H1 (cell line): ENCODE measurements at regions not wholly inside any gene's neighbourhood (a gene's known extent, or its start where the extent isn't known, plus 50 kb on each side); places are given as distances from the start of the nearest gene placed in this dataset.

Experiments
- CTCF ChIA-PET: fragments of 300-600 bp; sonication (Branson Sonifier 250); formaldehyde crosslinking; loops from one replicate; lab custom pipeline; 2021; ENCODE audit not compliant: partially characterized antibody; lab: Charles Lee
- POLR2A ChIA-PET: fragments of 300-600 bp; sonication (Branson Sonifier 250); formaldehyde crosslinking; loops from one replicate; lab custom pipeline; 2021; ENCODE audit warnings: inconsistent platforms; ENCODE audit not compliant: partially characterized antibody; lab: Charles Lee
- DNase-seq, 2 experiments: peaks; one replicate each; pipeline versions ENCODE4 v3.0.0 to v3.0.0-alpha.2; 2010 to 2022; ENCODE audit warnings: low spot score in 2 of 2, low read depth in 1 of 2, mixed read lengths in 1 of 2
- FAIRE-seq: peaks from 2 replicates; lab custom pipeline; 2011; peaks lifted over from hg19 to GRCh38; lab: Jason Lieb, UNC
- H2AFZ ChIP-seq: 2 replicates; pipeline ENCODE4 v1.8.1; 2012; ENCODE audit warnings: low read length, inconsistent platforms
- H2AK5ac ChIP-seq: 2 replicates; pipeline ENCODE4 v1.6.1; 2013; ENCODE audit warnings: low read depth, low read length
- H2BK120ac ChIP-seq: replicated peaks from 2 replicates; pipeline ENCODE3; 2013; ENCODE audit warnings: low read depth, low read length, inconsistent platforms
- H2BK12ac ChIP-seq: 2 replicates; pipeline ENCODE4 v1.6.1; 2013; ENCODE audit warnings: low read depth, low read length
- H2BK15ac ChIP-seq: 2 replicates; pipeline ENCODE4 v1.6.1; 2013; ENCODE audit warnings: low read length
- H2BK20ac ChIP-seq: 2 replicates; pipeline ENCODE4 v1.6.1; 2013; ENCODE audit warnings: low read length
- H2BK5ac ChIP-seq: 2 replicates; pipeline ENCODE4 v1.6.1; 2013; ENCODE audit warnings: low read depth, low read length
- H3K14ac ChIP-seq: 2 replicates; pipeline ENCODE4 v1.6.1; 2013; ENCODE audit warnings: inconsistent platforms; ENCODE audit not compliant: insufficient read length
- H3K18ac ChIP-seq: 2 replicates; pipeline ENCODE4 v1.6.1; 2013; ENCODE audit warnings: low read length; ENCODE audit errors: extremely low read depth
- H3K23ac ChIP-seq: 2 replicates; pipeline ENCODE4 v1.6.1; 2013; ENCODE audit warnings: inconsistent platforms; ENCODE audit not compliant: insufficient read length
- H3K23me2 ChIP-seq: 2 replicates; pipeline ENCODE4 v1.6.1; 2013; ENCODE audit warnings: low read depth, low read length
- H3K27ac ChIP-seq: 2 replicates; pipeline ENCODE4 v1.6.1; 2011; ENCODE audit warnings: low read depth, low read length, inconsistent platforms
- H3K27me3 ChIP-seq, 4 experiments: replicated peaks in 1 of 4; 1 replicate in 1 of 4; 2 replicates in 3 of 4; pipeline versions ENCODE4 v1.6.1 to v1.8.1; 2011 to 2013; ENCODE audit warnings: low read length in 3 of 4, mild to moderate bottlenecking in 3 of 4, inconsistent platforms in 2 of 4, mixed read lengths in 2 of 4, moderate library complexity in 1 of 4; ENCODE audit not compliant: control insufficient read depth in 3 of 4, insufficient read depth in 3 of 4; ENCODE audit errors: extremely low read depth in 1 of 4
- H3K36me3 ChIP-seq, 4 experiments: 2 replicates each; pipeline versions ENCODE4 v1.6.1 to v1.8.1; 2011 to 2013; ENCODE audit warnings: mild to moderate bottlenecking in 4 of 4, low read length in 3 of 4, moderate library complexity in 2 of 4, control low read depth in 1 of 4, inconsistent platforms in 1 of 4; ENCODE audit not compliant: insufficient read depth in 4 of 4, control insufficient read depth in 2 of 4
- H3K4ac ChIP-seq: replicated peaks from 2 replicates; pipeline ENCODE3; 2013; ENCODE audit warnings: low read length, low read depth, mixed read lengths, inconsistent platforms; ENCODE audit not compliant: insufficient read length
- H3K4me1 ChIP-seq, 4 experiments: replicated peaks in 1 of 4; 1 replicate in 1 of 4; 2 replicates in 3 of 4; pipeline versions ENCODE4 v1.6.1 to v1.8.1; 2011 to 2013; ENCODE audit warnings: low read length in 3 of 4, inconsistent platforms in 2 of 4, mixed read lengths in 1 of 4; ENCODE audit not compliant: insufficient read depth in 4 of 4, control insufficient read depth in 3 of 4
- H3K4me2 ChIP-seq, 2 experiments: 2 replicates each; pipeline versions ENCODE4 v1.6.1 to v1.8.1; 2011 to 2013; ENCODE audit warnings: low read depth in 2 of 2, low read length in 2 of 2, control low read depth in 1 of 2, inconsistent platforms in 1 of 2, mild to moderate bottlenecking in 1 of 2; ENCODE audit not compliant: insufficient read depth in 1 of 2
- H3K4me3 ChIP-seq, 4 experiments: fragments of 200-600, 300-600 bp in 1 of 4; sonication (generic), shearing (Covaris generic), sonication (Bioruptor Twin) in 1 of 4; 2 replicates each; pipeline versions ENCODE4 v1.5.1 to v1.8.1; 2011 to 2016; ENCODE audit warnings: low read length in 4 of 4, low read depth in 3 of 4, control low read depth in 2 of 4, inconsistent platforms in 2 of 4, mild to moderate bottlenecking in 2 of 4, mixed read lengths in 1 of 4, moderate library complexity in 1 of 4; ENCODE audit not compliant: insufficient read depth in 2 of 4; ENCODE audit errors: extremely low read depth in 1 of 4
- H3K56ac ChIP-seq: replicated peaks from 2 replicates; pipeline ENCODE3; 2013; ENCODE audit warnings: low read depth, mild to moderate bottlenecking, mixed read lengths, low read length, inconsistent platforms; ENCODE audit not compliant: insufficient read length
- H3K79me1 ChIP-seq: 2 replicates; pipeline ENCODE4 v1.6.1; 2013; ENCODE audit warnings: low read depth, low read length, control low read depth
- H3K79me2 ChIP-seq, 2 experiments: 2 replicates each; pipeline versions ENCODE4 v1.6.1 to v1.8.1; 2012 to 2013; ENCODE audit warnings: low read length in 2 of 2, mild to moderate bottlenecking in 2 of 2, inconsistent platforms in 1 of 2; ENCODE audit not compliant: insufficient read depth in 2 of 2, control insufficient read depth in 1 of 2
- H3K9ac ChIP-seq, 4 experiments: replicated peaks in 1 of 4; 1 replicate in 1 of 4; 2 replicates in 3 of 4; pipeline versions ENCODE4 v1.6.1 to v1.8.1; 2011 to 2013; ENCODE audit warnings: low read depth in 3 of 4, low read length in 3 of 4, control low read depth in 2 of 4, mild to moderate bottlenecking in 2 of 4, moderate library complexity in 2 of 4, inconsistent platforms in 1 of 4; ENCODE audit errors: extremely low read depth in 1 of 4
- H3K9me3 ChIP-seq, 2 experiments: 2 replicates each; pipeline versions ENCODE4 v1.6.1 to v1.8.1; 2012 to 2013; ENCODE audit warnings: mild to moderate bottlenecking in 2 of 2, moderate library complexity in 2 of 2, control low read depth in 1 of 2, inconsistent platforms in 1 of 2, low read depth in 1 of 2, low read length in 1 of 2, mixed read lengths in 1 of 2; ENCODE audit not compliant: insufficient read depth in 2 of 2
- H4K20me1 ChIP-seq, 2 experiments: replicated peaks in 1 of 2; 2 replicates each; pipeline versions ENCODE3 to v1.8.1; 2011 to 2013; ENCODE audit warnings: inconsistent platforms in 2 of 2, low read length in 2 of 2, mild to moderate bottlenecking in 1 of 2; ENCODE audit not compliant: insufficient read depth in 2 of 2, control insufficient read depth in 1 of 2
- H4K5ac ChIP-seq: 2 replicates; pipeline ENCODE4 v1.6.1; 2013; ENCODE audit warnings: low read length, low read depth, mixed read lengths, inconsistent platforms; ENCODE audit not compliant: insufficient read length
- H4K8ac ChIP-seq: 2 replicates; pipeline ENCODE4 v1.8.0; 2013; ENCODE audit warnings: mild to moderate bottlenecking, moderate library complexity, low read length, inconsistent platforms; ENCODE audit not compliant: insufficient read depth; ENCODE audit errors: extremely low read depth
- H4K91ac ChIP-seq: replicated peaks from 2 replicates; pipeline ENCODE3; 2013; ENCODE audit warnings: low read length, mixed read lengths, inconsistent platforms; ENCODE audit not compliant: insufficient read length
- HDAC2 ChIP-seq, 2 experiments: fragments of 300-600 bp in 1 of 2; sonication (generic) in 1 of 2; IDR thresholded peaks; 2 replicates each; pipeline ENCODE4 v1.6.1; 2011 to 2012; ENCODE audit warnings: low read depth in 2 of 2, low read length in 2 of 2, mild to moderate bottlenecking in 2 of 2, moderate library complexity in 2 of 2, borderline replicate concordance in 1 of 2, inconsistent platforms in 1 of 2
- NANOG ChIP-seq: IDR thresholded peaks from 2 replicates; pipeline ENCODE4 v1.6.1; 2011; ENCODE audit warnings: low read length, low read depth, mild to moderate bottlenecking, inconsistent platforms; ENCODE audit not compliant: insufficient read depth, poor library complexity, severe bottlenecking
- POU5F1 ChIP-seq: IDR thresholded peaks from 2 replicates; pipeline ENCODE4 v1.6.1; 2011; ENCODE audit warnings: low read depth, mild to moderate bottlenecking, low read length, moderate library complexity
- RNF2 ChIP-seq: fragments of 200-900, 300-1000 bp; sonication (generic); IDR thresholded peaks from 2 replicates; pipeline ENCODE4 v1.7.1; 2016; ENCODE audit warnings: borderline replicate concordance, low read depth, mild to moderate bottlenecking, antibody characterized with exemption, low read length; ENCODE audit not compliant: poor library complexity, severe bottlenecking; ENCODE audit errors: missing control alignments
- SP1 ChIP-seq: IDR thresholded peaks from 2 replicates; pipeline ENCODE4 v1.6.1; 2011; ENCODE audit warnings: low read depth, low read length
- TAF1 ChIP-seq: IDR thresholded peaks from 2 replicates; pipeline ENCODE4 v1.6.1; 2011; ENCODE audit warnings: mild to moderate bottlenecking, low read depth, low read length
- TBP ChIP-seq: IDR thresholded peaks from 2 replicates; pipeline ENCODE4 v1.6.1; 2011; ENCODE audit warnings: low read depth, low read length, improper control_type of control experiment
- TEAD4 ChIP-seq: IDR thresholded peaks from 2 replicates; pipeline ENCODE4 v1.6.1; 2012; ENCODE audit warnings: low read depth, low read length, inconsistent platforms, mixed read lengths
- WGBS, 2 experiments: shearing (Covaris generic) in 1 of 2; methylation state at CpG; one replicate each; pipeline versions ENCODE4 v1.1.6 to v1.1.7; 2013 to 2015; ENCODE audit warnings: low lambda C conversion rate in 2 of 2, mixed read lengths in 2 of 2, inconsistent platforms in 1 of 2, low coverage in 1 of 2, missing lambda C conversion rate in 1 of 2; ENCODE audit not compliant: insufficient replicate concordance in 2 of 2, insufficient coverage in 1 of 2, insufficient read length in 1 of 2; ENCODE audit errors: extremely low coverage in 1 of 2, missing lambda C conversion rate in 1 of 2; 5-methylcytosine and 5-hydroxymethylcytosine counted together

DNA sequence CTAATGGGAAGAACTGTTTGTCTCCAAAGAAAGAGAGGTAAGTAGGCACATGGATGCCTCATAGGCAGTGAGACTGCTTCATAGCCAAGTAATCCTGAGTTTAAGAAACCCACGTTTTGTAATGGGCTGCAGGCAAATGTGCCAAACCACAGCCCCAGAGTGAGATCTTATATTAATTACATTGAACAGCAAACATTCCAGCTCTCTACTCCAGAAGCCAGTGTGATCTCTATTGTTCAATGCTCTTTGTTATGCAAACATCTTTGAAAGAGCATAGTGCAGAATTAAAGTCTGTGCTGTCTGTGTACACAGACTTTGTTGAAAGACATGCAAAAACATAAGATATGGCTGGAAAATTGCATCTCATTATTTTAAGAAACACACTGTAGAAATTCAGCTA is 720.8 kb upstream of the REG3G start:
- H4K91ac ChIP-seq, result no peak overlapping the region
- H2AFZ ChIP-seq, result peak overlapping the region; percentile 36; the same call in 1 of the 2 replicates
- no peak overlapping the region for H2BK12ac ChIP-seq

More for the DNA sequence above, 720.8 kb upstream of the REG3G start:
- no peak overlapping the region for H2BK5ac ChIP-seq
- TF ChIP-seq SP1 (no peak), NANOG (no peak), TAF1 (no peak), TBP (no peak), TEAD4 (peak; percentile 46; the same call in 1 of the 2 replicates), POU5F1 (peak; percentile 81), HDAC2 (IDR thresholded peaks at IDR 0.05; ENCODE audit: borderline replicate concordance in 1 of 2, low read depth in 2 of 2, low read length in 2 of 2) (no peak), RNF2 (no peak)
- TF ChIP-seq, all 59 proteins: peak for 2
- Histone ChIP-seq H3K14ac (no peak overlapping the region), H3K9me3 (no peaks in the 10 kb centered on the region), H3K4me2 (no peak overlapping the region), H3K18ac (no peak overlapping the region), H3K79me1 (no peaks in the 10 kb centered on the region), H3K4ac (no peak overlapping the region), H3K36me3 (no peaks in the 10 kb centered on the region), H3K56ac (no peak overlapping the region), H2AK5ac (no peak overlapping the region), H4K8ac (no peak overlapping the region), H2BK15ac (no peak overlapping the region), H2BK120ac (no peak overlapping the region), H3K79me2 (no peaks in the 10 kb centered on the region), H3K27me3 (no peaks in the 10 kb centered on the region), H3K27ac (no peak overlapping the region), H3K9ac (no peak overlapping the region), H2BK20ac (no peak overlapping the region), H4K5ac (no peak overlapping the region), H4K20me1 (no peaks in the 10 kb centered on the region), H3K23me2 (no peaks in the 10 kb centered on the region), H3K4me3 (no peak overlapping the region), H3K23ac (no peak overlapping the region), H3K4me1 (peaks cover 1 to 6% (median 6%) of the 10 kb centered on the region in 4 experiments; a peak in 3 of 7 replicates)
- FAIRE-seq (no peak), DNase-seq (no peak)
- WGBS, 2 experiments, result 43% methylated on average over 1 of the region's 1 CpG; no CpG with 5 or more reads in 1 of the 2 experiments
- POLR2A ChIA-PET, result no interaction called here
- CTCF ChIA-PET, result no interaction called here
